ENCODE measurements at regions not wholly inside any gene's neighbourhood (a gene's known extent, or its start where the extent isn't known, plus 50 kb on each side); places are given as distances from the start of the nearest gene placed in this dataset.
A peak's percentile ranks its signal among the peaks of the same experiment; 100 is the strongest.
"Not testable (repeated sequence)": the region's sequence is repeated elsewhere in the genome, so short reads cannot be mapped to it uniquely, and the experiment has no call there.

DNA sequence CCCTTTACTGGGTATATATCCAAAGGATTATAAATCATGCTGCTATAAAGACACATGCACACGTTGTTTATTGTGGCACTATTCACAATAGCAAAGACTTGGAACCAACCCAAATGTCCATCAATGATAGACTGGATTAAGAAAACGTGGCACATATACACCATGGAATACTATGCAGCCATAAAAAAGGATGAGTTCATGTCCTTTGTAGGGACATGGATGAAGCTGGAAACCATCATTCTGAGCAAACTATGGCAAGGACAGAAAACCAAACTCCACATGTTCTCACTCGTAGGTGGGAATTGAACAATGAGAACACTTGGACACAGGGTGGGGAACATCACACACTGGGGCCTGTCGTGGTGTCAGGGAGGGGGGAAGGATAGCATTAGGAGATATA lies 59.2 kb downstream of the CXorf49B start:
- DNase-seq, result not testable (repeated sequence)

DNA sequence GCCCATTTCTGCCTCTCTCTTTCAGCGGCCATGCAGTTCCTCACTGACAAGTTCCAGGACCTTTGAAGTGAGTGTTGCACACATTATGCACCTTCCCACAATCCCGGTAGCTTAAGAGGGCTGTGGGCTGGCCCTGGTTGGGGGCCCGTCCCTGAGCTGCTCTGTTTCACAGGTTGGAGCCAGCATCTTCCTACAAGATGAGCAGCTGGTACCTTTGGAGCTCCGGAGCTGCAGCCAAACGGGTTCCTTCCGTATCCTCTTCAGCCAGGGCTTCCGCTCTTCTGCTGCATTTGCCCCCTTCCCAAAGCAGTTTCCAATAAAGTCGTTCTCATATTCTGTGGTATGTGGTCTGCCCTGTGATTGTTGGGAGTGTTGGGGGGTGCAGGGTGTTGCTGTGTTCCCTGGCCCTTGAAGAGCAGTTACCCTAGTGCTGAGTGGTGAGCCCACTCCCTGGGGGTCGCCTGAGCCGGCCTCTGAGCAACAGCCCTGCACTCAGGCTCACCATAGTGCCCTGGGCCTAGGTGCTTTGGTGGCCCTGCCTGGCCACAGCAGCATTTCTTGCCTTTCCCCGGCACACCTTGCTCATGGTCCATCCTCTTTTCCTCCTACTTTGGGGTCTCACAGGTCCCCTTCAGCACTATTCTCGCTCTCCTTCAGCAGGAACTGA lies 60.4 kb downstream of the CXorf49B start:
- DNase-seq, result no peak

DNA sequence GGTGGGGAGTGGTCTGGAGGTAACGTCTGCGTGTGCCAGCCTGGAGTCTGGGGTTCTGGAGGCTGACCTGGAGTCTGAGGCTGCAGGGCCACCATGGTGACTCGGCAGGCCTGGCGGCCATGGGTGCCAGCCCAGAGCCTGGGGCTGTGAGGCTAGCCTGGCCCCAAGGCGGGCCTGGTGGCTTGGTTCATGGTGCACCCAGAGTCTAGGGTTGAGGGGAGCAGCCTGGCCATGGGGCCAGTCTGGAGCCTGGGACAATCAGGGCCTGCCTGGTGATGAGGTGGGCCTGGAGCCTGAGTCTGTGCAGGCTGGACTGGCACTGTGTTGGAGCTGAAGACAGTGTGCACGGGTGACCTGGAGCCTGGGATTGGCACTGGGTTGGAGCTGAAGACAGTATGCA lies 64.9 kb downstream of the CXorf49B start:
- no peak for DNase-seq

DNA sequence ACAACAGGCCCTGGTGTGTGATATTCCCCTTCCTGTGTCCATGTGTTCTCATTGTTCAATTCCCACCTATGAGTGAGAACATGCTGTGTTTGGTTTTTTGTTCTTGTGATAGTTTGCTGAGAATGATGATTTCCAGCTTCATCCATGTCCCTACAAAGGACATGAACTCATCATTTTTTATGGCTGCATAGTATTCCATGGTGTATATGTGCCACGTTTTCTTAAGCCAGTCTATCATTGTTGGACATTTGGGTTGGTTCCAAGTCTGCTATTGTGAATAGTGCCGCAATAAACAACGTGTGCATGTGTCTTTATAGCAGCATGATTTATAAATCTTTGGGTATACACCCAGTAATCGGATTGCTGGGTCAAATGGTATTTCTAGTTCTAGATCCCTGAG lies 72.6 kb upstream of the NHSL2 start:
- not testable (repeated sequence) for DNase-seq

DNA sequence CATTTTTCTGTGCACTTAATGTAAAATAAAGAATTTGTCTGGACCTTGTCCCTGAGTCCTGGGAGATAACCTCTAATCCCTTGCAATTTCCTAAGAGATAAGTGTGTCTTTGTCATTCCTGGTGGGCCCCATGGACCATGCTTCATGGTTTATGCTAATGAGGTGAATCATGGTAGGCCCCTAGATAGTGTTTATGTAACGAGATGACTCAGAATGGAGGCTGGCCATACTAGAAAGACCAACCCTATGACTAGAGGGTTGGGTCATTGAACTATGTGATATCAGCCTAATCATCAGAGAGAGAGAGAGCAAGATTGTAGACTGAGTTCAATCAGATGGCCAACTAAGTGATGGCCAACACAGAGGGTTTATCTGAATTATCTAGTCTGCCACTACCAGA lies 64.2 kb upstream of the NHSL2 start:
- no peak for DNase-seq

DNA sequence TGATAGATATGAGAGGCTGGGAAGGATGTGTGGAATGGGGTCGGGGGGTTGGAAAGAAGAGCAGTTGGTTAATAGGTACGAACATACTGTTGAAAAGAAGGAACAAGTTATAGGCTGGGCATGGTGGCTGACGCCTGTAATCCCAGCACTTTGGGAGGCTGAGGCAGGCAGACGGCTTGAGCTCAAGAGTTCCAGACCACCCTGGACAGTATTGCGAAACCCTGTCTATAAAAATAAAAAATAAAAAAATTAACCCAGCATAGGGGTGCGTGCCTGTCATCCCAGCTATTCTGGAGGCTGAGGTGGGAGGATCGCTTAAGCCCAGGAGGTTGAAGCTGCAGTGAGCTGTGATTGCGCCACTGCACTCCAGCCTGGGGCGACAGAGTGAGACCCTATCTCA lies 58.5 kb upstream of the NHSL2 start:
- no peak for DNase-seq

DNA sequence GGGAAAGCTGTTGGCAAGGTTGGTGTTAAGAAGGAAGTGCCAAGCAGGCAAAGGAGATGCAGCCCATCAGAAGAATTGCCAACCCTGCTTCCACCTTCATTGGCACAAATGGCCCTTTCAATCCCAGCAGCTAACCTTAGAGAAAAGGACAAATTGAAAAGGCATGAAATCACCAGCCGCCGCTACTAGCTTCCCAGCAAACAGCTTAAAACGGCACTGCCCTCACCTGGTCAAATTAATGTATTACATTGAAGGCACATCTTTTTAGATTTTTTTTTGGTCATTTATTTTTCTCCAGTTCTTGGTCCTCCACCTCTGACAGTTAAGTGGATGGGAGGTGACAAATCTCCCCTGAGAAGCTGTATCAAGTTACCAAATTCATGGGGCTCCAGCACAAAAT lies 51.0 kb upstream of the NHSL2 start:
- DNase-seq, result peak; percentile 68
